Pancreas (tissue), 10 donors: ENCODE measurements at regions not wholly inside any gene's neighbourhood (a gene's known extent, or its start where the extent isn't known, plus 50 kb on each side); places are given as distances from the start of the nearest gene placed in this dataset.
A peak's percentile ranks its signal among the peaks of the same experiment; 100 is the strongest.

ENCODE experiments used
- ATAC-seq, 4 donors: fragments of 200-7000 bp; cut with Tn5 transposase; one replicate each; pipeline versions ENCODE4 v1.8.0 to v1.9.1; 2020; ENCODE audit warnings: mild to moderate bottlenecking in 4 of 4, moderate library complexity in 4 of 4
- DNase-seq, 6 donors: peaks; one replicate each; pipeline ENCODE4 v3.0.0-alpha.2; 2020
- FAIRE-seq: peaks from 2 replicates; lab custom pipeline; 2012; peaks lifted over from hg19 to GRCh38; lab: Jason Lieb, UNC
- H3K27ac ChIP-seq, 4 donors: fragments of 200-600 bp; sonication (generic); 1 replicate in 3 of 4; 2 replicates in 1 of 4; pipeline versions ENCODE4 v1.5.0 to v1.8.0; 2020
- H3K27me3 ChIP-seq, 4 donors: fragments of 200-600 bp; one replicate each; pipeline ENCODE4 v1.8.0; 2021
- H3K36me3 ChIP-seq, 3 donors: fragments of 200-600 bp; sonication (generic) in 1 of 3; one replicate each; pipeline versions ENCODE4 v1.5.0 to v1.8.0; 2020 to 2021
- H3K4me1 ChIP-seq, 3 donors: fragments of 200-600 bp; one replicate each; pipeline ENCODE4 v1.8.0; 2021
- H3K4me3 ChIP-seq, 4 donors: fragments of 200-600 bp; sonication (generic) in 2 of 4; one replicate each; pipeline versions ENCODE4 v1.5.0 to v1.8.0; 2020 to 2021
- H3K9me3 ChIP-seq, 4 donors: fragments of 200-600 bp; one replicate each; pipeline ENCODE4 v1.8.0; 2021
- WGBS, 2 donors: extraction: QIAGEN DNeasy Blood & Tissue Kit; methylation state at CpG; one replicate each; pipeline ENCODE4 v1.1.7; 2013; 5-methylcytosine and 5-hydroxymethylcytosine counted together
- intact Hi-C, 3 donors: fragments of 100-400 bp; cut with DNase I; formaldehyde crosslinking; loops; one replicate each; pipeline versions ENCODE4 v1.11.1 to v1.14.2; 2022
- TF ChIP-seq, protein P1 (sequence below), 4 donors: fragments of 200-600 bp; sonication (generic) in 3 of 4; IDR thresholded peaks; one replicate each; pipeline versions ENCODE4 v1.5.0 to v1.8.0; 2021; ENCODE audit warnings: antibody characterized with exemption in 4 of 4
- donor health status: healthy with polysubstance abuse.
- donor health status: DM: no; HTN: no; CAD: no; lungs with moderate emphysema.
- donor health status: DM: no; HTN: no; CAD: no.
- donor health status: control.
- donor health status: control.
- donor health status: Bipolar disorder and iron deficiency.
- donor health status: DM: yes; HTN: yes; CAD: no.
- donor health status: DM: no; HTN: no; CAD: no.
- donor health status: DM: no; HTN: no; CAD: no.
- donor health status: DM: yes; HTN: yes; CAD: no.

DNA sequence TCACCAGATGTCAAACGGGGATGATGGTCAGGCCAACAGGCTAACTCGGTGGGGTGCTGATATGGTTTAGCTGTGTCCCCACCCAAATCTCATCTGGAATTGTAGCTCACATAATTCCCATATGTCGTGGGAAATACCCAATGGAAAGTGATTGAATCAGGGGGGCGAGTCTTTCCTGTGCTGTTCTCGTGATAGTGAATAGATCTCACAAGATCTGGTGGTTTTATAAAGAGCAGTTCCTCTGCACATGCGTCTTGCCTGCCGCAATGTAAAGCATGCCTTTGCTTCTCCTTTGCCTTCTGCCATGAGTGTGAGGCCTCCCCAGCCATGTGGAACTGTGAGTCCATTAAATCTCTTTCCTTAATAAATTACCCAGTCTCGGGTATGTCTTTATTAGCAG, 74.4 kb upstream of the YWHAQ start:
- ATAC-seq: no peak
- H3K4me3 ChIP-seq: no peak overlapping the region
- FAIRE-seq: no peak
- no peaks in the 10 kb centered on the region for H3K9me3 ChIP-seq
- DNase-seq: no peak
- no peak overlapping the region for H3K27ac ChIP-seq
- H3K27me3 ChIP-seq: no peaks in the 10 kb centered on the region
- TF ChIP-seq, protein P1, sequence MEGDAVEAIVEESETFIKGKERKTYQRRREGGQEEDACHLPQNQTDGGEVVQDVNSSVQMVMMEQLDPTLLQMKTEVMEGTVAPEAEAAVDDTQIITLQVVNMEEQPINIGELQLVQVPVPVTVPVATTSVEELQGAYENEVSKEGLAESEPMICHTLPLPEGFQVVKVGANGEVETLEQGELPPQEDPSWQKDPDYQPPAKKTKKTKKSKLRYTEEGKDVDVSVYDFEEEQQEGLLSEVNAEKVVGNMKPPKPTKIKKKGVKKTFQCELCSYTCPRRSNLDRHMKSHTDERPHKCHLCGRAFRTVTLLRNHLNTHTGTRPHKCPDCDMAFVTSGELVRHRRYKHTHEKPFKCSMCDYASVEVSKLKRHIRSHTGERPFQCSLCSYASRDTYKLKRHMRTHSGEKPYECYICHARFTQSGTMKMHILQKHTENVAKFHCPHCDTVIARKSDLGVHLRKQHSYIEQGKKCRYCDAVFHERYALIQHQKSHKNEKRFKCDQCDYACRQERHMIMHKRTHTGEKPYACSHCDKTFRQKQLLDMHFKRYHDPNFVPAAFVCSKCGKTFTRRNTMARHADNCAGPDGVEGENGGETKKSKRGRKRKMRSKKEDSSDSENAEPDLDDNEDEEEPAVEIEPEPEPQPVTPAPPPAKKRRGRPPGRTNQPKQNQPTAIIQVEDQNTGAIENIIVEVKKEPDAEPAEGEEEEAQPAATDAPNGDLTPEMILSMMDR (IDR thresholded peaks at IDR 0.05): no peak
- intact Hi-C loops: no loop called here
- WGBS, 2 donors: 82 to 90% methylated on average over 8 of the region's 8 CpGs
- H3K36me3 ChIP-seq: no peaks in the 10 kb centered on the region
- no peaks in the 10 kb centered on the region for H3K4me1 ChIP-seq

DNA sequence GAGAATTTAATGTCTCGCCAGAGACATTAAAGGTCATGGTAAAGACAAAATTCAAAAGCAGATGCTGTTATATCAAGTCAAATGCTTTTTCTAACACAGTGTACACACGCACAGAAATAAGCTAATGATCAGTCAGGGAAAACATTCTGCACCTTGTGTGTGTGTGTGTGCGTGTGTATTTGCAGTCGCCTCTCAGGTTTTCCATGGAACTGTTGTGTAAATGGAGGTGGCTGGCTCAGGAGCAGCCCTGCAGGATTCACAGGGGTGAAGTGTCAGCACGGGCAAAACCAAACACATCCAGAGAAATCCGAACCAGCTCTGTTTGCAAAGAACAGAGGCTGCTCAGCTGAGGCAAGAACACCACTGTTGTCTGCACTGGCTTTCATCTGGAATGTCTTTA, 76.2 kb upstream of the YWHAQ start:
- Histone ChIP-seq H3K4me3 (no peak overlapping the region), H3K27ac (no peak overlapping the region), H3K9me3 (no peaks in the 10 kb centered on the region), H3K4me1 (no peaks in the 10 kb centered on the region), H3K36me3 (no peaks in the 10 kb centered on the region), H3K27me3 (no peaks in the 10 kb centered on the region)
- ATAC-seq (peak in 1 of 4 donors; percentile 17), DNase-seq (no peak), FAIRE-seq (no peak)
- intact Hi-C loops: no loop called here
- WGBS, 2 donors: 64 to 79% methylated on average over 6 of the region's 6 CpGs
- TF ChIP-seq, protein P1 (IDR thresholded peaks at IDR 0.05): no peak

DNA sequence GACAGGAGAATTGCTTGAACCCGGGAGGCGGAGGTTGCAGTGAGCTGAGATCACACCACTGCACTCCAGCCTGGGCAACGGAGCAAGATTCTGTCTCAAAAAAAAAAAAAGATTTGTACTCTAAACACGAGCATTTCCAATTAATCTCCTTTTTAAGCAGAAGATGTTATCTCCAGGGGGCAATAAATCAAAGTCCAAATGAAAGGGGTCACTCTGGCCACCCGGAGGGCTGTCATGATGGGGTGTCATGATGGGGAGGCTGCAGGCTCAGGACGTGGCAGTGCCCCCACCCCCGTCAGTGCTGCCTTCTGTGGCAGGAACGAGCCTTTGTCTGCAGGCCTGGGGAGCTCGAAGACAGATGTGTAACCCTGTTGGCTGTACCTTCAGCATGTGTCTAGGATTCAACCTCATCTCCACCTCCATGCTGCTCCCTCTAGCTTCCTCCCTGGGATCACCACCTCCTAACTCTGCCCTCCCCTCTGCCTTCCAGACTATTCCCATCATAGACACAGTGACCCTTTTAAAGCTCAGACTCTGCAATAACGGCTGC, 76.9 kb upstream of the YWHAQ start:
- H3K27ac ChIP-seq: no peak overlapping the region
- intact Hi-C loops: no loop called here
- TF ChIP-seq, protein P1 (IDR thresholded peaks at IDR 0.05): no peak
- ATAC-seq: no peak
- 74 to 80% methylated on average over 10 of the region's 10 CpGs for WGBS, 2 donors
- H3K36me3 ChIP-seq: no peaks in the 10 kb centered on the region
- H3K27me3 ChIP-seq: no peaks in the 10 kb centered on the region
- no peaks in the 10 kb centered on the region for H3K4me1 ChIP-seq
- H3K4me3 ChIP-seq: no peak overlapping the region
- FAIRE-seq: no peak
- DNase-seq: no peak
- no peaks in the 10 kb centered on the region for H3K9me3 ChIP-seq

DNA sequence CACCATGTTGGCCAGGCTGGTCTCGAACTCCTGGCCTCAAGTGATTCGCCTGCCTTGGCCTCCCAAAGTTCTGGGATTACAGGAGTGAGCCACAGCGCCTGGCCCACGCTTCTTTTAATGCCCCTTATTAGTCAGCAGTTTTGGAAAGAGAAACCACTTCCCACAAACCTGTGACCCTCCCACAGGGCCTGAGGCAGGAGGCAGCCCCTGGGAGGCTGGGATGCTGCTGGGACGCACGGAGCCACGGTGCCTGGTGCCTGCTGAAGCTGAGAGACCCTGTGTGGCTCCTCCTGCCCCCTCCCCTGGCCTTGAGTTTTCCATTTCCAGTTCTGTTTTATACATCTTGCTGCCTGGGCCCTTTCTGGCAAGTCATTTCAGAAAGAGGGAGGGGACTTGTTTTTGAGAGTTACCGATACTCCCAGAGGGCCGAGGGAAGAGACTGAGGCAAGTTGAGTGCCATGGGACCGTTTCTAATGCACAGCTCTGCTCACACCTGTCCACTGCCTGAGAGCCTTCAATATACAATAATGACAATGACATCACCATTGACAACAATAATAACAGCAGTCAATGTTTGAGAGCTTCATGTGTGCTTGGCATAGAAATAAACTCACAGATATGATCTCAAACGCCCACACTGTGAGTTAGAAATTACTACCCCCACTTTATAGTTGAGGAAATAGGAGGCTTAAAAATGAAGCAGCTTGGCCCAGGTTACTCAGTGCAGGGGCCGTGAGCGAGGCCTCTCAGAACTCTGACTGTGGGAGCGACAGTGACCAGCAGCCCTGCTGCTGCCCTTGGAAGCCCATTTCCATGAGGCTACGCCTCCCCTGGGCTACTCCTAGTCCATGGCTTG, 78.1 kb upstream of the YWHAQ start:
- WGBS, 2 donors: 85 to 93% methylated on average over 15 of the region's 15 CpGs
- DNase-seq (no peak), FAIRE-seq (no peak), ATAC-seq (no peak)
- H3K27me3 ChIP-seq: no peaks in the 10 kb centered on the region
- H3K36me3 ChIP-seq: no peaks in the 10 kb centered on the region
- intact Hi-C loops: no loop called here
- H3K27ac ChIP-seq: no peak overlapping the region
- TF ChIP-seq, protein P1 (IDR thresholded peaks at IDR 0.05): no peak
- no peaks in the 10 kb centered on the region for H3K4me1 ChIP-seq
- no peaks in the 10 kb centered on the region for H3K9me3 ChIP-seq
- no peak overlapping the region for H3K4me3 ChIP-seq
